ENCODE measurements at regions not wholly inside any gene's neighbourhood (a gene's known extent, or its start where the extent isn't known, plus 50 kb on each side); places are given as distances from the start of the nearest gene placed in this dataset.

DNA sequence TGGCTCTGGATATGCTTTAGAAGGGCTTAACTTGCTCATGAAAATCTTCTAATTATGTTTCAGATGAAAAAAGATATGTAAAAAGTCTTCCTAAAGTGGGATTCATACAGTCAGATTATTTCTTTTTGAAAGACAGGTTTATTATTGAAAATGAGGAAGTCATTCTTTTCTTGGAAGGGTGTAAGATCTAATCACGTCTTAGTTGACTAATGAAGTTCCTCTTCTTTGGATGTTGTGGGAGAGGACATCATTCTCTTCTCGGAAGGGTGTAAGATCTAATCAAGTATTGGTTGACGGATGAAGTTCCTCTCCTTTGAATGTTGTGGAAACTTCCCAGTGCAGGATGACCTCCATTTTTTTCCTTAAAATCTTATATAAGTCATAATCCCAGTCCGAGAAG is 74.9 kb downstream of the ALG10 start:
- TF ChIP-seq CTCF (IDR thresholded peaks at IDR 0.05; ENCODE audit: low read depth, low read length), result no peak
- no peak for TF ChIP-seq POLR2A (IDR thresholded peaks at IDR 0.05; ENCODE audit: extremely low read depth, insufficient read length)
